HG03139 (cell line): ENCODE measurements at regions not wholly inside any gene's neighbourhood (a gene's known extent, or its start where the extent isn't known, plus 50 kb on each side); places are given as distances from the start of the nearest gene placed in this dataset.

ENCODE experiments used
- ATAC-seq: cut with Tn5 transposase; IDR thresholded peaks from one replicate; pipeline ENCODE4 v1.9.1; 2021; ENCODE audit not compliant: unreplicated experiment

DNA sequence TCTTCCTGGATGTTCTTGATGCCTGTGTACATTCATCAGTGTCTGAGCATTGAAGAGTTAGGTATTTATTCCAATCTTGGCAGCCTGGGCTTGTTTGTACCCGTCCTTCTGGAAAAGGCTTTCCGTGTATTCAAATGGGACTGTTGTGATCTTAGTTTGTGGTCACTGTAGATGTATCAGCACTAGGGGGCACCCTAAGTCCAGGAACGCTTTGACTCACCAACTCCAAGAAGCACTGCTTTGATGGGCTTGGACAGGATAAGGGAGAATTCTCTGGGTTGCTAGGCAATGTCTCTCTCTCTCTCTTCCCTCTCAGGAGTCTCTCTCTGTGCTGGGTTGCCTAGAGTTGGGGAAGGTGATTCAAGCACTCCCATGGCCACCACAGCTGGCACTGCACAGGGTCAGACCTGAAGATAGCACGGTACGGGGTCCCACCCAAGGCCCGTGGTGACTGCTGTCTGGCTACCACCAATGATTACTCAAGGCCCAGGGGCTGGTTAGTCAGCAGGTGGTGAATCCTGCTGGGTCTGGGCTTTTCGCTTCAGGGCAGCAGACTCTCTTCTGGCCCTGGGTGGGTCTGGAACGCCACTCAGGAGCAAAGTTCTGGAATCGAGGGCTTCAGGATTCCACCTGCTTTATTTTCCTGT, 211.1 kb upstream of the RGS6 start:
- no peak for ATAC-seq

DNA sequence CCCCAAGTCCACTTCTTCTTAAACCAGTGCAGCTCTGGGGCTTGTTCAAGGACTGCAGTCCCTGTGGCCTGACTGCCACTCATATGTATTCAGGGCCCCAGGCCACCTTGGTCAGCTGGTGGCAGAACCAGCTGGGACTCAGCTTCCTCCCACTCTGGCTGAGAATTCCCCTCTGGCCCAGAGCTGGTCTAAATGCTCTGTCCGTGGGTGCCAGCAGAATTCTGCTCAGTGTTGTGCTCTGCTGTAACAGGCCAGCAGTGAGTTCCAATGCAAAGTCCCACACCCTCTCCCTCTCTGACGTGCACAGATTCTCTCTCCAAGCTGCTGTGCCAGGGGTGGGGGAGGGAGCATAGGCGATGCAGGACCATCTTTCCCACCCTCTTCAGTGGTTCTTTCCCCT, 210.4 kb upstream of the RGS6 start:
- ATAC-seq, result no peak

DNA sequence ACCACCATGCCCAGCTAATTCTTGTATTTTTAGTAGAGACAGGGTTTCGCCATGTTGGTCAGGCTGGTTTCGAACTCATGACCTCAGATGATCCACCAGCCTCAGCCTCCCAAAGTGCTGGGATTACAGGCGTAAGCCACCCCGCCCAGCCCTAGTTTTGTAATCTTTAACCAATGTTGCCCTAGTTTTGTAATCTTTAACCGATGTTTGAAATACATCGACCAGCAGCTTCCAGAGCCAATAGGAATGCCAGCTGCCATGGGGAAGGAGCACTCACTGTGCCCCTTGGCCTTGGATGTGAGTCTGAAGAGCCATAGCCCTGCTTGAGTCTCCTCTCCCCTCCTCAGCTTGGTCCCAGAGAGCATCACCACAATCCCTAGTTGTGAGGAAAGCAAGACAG, 209.3 kb upstream of the RGS6 start:
- ATAC-seq, result no peak

DNA sequence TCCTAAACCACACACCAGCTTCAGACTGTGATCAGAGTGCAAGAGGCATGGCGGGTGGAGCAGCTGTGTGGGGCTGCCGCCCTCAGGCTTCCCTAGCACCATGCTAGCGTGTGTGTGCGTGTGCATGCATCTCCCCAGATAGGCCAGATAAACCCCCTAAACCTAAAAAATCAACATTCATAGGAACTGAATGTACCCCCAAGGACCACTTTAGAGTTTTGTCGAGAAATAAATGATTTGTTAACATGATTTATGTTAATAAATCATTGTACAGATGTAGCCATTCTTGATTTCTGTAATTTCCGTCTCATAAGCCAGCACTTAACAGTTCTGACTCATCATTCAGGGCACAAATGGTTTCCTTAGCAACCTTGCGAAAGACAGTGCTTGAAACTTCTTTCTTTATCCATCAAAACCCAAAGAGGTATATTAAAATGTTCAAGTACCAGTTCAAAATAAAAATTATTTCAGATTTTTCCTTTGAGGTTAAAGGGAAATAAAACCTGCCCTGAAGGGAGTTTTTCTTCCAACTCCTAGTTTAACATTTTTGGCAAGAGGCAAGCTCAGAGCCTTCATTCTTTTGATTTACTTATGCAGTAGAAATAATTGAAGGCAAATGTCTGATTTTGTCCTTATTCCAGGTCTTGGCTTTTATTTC, 206.2 kb upstream of the RGS6 start:
- ATAC-seq, result no peak

DNA sequence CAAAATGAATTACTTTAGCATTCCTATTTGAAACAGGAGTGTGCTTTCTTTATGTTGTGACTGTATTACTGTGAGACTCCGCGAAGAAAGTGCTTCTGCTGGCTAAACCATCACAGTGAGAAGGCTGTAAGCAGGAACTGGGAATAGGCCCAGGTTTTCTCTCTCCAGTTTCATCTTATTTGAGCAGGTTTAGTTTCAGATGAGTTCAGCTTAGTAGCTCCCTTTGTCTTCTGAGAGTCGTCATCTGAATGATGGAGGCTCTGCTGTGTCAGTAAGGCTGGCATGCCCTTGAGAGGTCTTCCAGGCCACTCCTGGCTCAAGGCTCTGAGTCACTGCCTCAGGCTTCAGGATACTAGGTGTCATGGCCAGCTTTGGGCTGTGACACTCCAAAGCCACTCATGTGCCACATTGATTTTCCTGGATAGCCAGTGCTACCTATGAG, 205.6 kb upstream of the RGS6 start:
- ATAC-seq, result no peak

DNA sequence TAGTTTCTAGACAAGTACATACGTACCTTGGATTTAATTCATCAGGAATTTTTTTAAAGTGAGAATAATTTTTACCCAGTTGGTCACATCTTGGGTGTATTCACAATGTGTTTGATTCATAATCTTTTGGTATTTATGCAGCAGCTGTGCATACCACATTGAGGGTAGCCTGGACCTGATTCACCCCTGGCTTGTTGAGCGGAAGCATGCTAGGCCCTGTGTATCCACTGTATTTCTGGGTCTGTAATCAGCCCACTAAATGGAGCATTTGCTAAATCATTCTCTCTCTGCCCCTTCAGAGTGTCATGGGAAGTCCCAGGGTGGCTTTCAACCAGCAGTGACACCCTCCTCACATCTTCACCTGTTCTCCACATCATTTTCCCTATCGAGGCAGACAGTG, 203.8 kb upstream of the RGS6 start:
- no peak for ATAC-seq

DNA sequence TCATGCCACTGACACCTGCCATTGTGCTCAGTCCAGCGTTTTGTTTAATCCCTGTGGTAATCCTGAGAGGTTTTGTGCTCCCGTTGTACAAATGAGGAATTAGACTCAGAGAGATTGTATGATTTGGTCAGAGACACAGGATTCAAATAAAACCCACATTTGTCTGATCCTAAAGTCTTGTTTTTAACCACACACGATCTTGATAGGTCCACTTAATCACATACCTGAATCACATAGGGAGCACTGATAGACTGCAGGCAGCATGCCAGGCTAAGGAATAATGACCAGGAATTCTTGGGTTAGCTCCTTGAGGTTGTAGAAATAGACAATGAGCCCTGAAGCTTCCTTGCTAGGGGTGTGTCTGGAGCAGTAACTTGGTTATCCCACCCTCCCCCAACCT, 202.6 kb upstream of the RGS6 start:
- ATAC-seq, result no peak

DNA sequence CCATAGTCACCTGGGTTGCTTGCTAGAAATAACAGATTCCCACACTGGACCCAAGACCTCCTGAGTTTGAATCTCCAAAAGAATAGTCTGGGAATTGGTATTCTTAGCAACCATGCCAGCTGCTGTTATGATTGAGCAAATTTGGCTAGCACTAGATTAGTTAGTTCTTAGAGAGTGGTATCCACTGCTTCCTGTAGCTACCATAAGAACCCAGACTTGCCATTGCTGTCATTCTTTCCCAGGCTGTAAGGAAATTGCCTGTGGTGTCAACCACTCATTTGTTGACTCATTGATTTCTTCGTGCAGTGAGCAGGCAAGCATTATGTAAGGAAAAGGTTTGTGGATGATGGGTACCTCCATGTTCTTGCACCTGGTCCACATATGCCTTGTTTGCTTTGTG, 201.8 kb upstream of the RGS6 start:
- no peak for ATAC-seq

DNA sequence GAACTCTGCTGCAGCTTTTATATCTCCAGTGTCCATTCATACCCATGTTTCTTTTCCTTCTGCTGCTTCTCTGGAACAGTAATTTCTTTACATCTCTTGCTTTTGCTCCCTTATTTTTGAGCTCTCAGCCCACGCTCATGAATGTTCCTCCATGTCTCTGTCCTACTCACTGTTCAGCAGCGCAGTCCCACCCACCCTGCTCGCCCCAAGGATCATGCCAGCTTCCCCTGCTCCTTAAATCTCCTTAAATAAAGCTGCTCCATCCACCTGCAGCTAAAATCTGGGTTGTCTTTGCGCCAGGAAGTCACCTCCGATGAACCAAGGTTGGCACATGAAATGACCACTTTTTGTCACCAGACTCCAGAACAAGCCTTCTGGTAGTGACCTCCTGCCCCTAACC, 201.1 kb upstream of the RGS6 start:
- no peak for ATAC-seq

DNA sequence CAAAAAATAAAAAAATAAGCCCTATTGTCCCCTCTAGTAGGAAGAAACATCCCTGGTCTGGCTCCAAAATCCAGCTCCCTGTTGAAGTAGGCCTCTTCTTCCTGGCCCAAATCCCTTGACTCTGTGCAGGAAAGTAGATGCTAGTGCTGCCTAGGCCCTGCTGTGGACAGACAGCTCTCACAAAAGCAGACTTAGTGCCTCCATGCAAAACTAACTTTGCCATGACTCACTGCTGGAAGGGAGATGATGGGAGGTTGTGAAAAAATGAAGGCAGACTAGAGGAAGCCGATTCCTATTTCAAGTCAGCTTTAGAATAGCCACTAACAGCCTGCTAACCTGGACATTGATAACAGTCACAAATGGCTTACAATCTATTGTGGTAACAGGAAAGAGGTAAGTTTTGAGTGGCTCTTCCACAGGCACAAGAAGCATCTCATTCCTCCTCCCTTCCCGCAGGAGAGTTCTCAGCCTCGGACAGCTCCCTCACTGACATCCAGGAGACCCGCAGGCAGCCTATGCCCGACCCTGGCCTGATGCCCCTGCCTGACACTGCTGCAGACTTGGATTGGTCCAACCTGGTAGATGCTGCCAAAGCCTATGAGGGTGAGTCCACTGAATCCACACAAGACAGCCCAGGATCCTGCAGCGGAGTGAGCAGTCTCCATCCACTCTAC, 198.9 kb upstream of the RGS6 start:
- no peak for ATAC-seq

DNA sequence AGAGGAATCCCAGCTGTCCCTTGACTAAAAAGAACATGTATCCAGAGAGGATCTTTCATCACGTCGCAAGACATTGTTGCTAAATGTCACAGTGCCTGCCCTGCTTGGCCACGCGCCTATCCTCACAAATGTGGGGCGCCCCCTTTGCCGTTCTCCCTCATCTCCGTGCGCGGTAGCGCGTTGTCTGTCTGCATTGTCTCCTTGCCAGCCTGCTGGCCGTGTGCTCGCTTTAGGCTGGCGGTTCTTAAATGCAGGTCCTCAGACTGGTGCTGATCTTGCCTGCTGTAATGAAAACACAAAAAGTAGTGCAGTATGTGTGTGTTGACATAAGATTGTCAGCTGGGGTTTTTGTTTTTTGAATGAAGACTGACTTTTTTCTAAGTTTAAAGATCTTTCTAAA, 198.2 kb upstream of the RGS6 start:
- ATAC-seq, result no peak

DNA sequence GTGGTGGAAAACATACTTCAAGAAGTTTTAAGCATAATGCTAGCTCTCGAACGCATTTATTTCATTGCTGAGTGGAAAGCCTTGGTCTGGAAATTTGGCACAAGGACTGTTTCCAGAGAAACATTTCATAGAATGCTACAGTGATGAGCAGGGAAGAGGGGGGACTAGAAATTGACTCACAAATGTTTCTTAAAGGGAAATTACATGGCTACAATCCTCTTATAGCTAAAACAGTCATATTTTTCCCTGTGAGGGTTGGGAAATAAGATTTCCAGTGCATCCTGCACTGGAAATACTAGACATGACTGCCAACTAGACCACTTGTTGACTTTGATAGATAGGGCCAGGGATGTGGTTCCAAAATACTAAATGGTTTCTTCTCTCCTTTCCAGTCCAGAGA, 197.3 kb upstream of the RGS6 start:
- ATAC-seq, result no peak

DNA sequence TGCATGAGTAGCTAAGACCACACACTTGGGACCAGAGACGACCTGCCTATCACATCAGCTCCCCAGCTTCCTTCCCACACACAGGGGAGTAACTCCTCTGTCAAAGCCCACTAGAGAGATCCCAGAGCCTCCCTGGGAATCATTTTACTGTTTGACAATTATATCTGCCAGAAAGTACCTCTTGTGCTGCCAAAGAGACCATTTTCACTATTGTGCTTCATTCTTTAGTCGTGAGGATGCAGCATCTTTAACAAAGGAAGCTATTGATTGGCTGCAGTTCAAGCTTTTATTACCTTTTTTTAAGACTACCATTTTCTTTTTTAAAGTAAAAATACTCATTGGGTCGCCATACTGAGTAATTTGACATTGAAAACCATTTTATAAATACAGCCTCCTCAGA, 194.5 kb upstream of the RGS6 start:
- ATAC-seq, result no peak

DNA sequence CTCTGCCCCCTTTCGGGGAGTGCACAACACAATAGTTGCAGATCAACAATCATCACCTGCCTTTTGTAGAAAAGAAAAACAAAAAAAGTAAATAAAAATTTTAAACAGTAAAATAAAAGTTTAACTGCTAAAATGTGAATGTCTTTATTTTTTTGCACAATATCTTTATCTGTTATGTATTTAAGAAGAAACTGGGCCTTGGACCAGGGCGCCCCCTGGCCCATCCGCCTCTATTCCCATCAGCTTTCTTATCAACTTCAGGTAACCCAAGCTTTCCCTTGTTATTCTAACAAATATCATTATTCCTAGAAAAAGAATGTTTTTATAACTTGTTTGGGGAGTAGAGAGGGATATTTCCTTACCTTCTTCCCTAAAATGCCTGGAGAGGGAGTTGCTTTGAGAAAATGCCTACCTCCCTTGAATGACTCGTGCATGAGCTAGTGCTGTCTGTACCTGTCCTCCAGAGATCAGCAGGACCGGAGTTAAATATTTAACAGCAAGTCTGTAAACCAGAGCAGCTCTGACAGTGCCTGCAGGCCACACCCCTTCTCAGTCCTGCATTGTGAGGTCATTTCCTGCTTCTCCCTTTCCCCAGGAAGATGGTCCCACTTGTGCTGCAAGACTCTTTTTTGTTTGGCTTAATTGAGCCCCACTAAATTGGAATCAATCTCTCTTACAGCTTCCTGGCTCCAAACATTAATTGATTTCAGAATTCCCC, 192.8 kb upstream of the RGS6 start:
- ATAC-seq, result no peak

DNA sequence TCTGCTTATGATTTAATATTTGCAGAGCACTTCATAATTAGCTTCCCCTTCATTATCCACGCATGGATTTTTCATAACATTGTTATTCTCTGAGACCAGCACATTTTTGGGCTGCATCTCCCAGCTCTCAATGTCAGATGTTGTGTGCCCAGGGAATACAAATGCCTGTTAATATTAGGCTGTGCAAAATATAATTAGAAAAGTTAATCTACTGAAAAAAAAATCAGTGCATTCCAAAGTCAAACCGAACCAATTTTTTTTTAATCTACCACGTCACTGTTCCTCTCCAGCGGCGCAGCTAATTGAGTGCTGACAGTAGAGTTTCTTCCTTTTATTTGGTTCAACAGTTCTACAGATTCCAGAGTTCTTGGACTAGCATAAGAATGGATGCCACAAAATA, 191.0 kb upstream of the RGS6 start:
- no peak for ATAC-seq

DNA sequence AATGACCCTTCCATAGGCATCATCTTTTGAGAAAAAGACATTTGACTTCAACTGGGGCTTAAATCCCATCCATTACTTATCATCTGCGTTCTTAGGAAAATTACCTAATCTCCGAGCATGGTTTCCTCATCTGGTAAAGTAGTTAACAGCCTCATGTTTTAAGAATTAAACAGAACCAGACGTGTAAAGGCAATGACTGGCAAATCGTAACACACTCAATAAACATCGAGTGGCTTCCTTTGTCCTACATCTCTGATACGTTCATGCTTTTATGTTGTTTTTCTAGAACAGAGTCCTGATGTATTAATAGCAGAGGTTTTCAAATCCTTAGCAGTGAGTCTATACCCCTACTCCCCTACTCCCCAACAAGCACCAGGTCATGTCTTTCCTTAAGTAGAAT, 189.7 kb upstream of the RGS6 start:
- ATAC-seq, result no peak

DNA sequence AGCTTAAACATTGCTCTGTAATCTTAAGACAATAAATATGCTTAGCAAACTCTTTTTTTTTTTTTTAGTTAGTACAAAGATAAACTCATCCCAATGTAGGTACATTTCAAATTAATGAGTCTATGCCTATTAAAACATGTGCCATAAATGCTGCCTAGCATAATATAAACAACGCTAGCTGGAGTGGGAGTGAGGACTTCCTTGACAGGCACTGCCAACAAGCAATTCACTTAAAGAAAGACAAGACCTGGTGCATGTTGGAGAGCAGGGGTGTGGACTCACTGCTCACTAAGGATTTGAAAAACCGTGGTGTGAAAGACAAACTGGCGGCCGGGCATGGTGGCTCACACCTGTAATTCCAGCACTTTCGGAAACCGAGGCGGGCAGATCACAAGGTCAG, 187.2 kb upstream of the RGS6 start:
- ATAC-seq, result no peak

DNA sequence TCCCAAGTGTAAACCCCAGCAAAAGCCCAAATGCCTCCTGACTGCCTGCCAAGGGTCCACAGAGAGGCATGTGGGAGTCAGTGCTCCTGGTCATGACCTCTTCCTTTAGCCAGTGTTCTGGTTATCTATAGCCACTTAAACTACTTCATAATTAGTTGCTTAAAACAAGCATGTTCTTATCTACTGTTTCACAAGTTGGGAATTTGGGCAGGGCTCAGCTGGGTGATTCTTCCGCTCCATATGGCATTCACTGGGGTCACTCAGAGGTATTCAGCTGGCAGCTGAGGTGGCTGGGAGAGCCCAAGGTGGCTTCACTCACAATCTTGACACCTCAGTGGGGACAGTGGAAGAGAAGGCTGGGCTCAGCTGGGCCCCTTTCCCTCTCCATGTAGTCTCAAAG, 184.0 kb upstream of the RGS6 start:
- ATAC-seq, result no peak

DNA sequence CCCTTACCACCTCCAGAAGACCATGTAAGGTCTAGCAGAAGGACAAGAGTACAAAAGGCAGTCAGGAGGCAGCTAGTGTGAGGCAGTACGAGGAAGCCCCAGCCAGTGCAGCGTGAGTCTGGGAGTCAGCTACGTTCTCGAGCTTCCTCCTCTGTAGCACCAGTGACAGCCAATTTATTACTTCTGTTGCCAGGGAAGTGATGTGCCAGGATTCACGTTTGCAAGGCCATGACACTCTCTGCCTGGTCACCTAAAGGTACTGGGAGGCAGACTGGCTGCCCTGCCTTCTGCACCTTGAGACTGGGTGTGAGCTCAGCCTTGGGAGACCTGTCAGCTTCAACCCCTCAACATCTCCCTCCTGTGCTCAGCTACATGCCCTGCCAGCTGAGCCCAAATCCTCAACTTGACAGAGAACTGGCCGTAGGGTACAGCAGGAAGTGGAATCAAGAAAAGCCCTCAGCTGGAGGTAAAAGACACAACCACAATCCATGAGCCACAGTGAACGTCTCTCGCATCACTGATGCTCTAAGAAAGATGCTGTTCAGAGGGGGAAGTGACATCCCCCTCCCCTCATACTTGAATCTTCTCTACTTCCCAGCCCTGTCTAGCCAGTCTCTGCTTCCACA, 182.5 kb upstream of the RGS6 start:
- ATAC-seq, result no peak

DNA sequence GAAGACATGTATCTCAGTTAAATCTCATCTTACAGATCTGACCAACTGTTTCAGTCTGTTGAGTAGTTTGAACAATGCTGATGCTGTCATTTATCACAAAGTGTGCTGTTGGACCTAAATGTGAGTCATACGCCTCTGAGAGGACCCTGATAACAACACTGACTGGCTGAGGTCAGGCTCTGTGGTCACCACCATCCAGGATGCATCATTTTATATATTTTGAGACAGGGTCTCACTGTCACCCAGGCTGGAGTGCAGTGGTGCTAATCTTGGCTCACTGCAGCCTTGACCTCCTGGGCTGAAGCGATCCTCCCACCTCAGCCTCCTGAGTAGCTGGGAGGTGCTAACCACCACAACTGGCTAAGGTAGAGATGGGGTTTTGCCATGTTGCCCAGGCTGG, 181.0 kb upstream of the RGS6 start:
- no peak for ATAC-seq

DNA sequence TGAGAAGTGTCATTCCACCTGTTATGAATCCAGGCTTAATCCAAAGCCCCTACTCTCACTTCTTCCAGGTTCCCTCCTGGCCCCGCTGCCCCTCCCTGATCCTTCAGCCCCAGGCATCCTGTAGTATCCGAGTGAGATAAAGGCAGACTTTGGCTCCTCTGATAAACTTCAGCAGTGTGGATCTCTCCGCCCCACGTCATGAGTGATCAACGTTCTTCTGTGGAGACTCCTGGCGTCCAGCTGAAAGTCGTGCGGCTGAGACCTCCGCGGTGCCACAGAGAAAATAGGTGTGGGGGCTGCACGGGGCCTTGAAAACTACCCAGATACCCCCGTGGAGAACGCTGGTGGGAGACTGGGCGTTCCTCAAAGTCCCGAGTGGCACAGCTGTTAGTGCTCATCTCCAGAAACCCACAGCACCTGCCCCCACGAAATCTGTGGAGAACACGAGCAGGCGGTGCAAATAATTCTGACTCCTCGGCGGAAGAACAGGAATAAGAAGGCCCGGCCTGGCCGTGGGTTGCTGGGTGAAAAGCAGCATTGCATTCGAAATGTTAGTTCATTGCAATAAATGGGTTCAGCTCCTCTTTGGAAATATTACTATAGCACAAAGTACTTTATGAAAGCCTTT, 180.0 kb upstream of the RGS6 start:
- no peak for ATAC-seq
